HEK293T (cell line): ENCODE measurements at regions not wholly inside any gene's neighbourhood (a gene's known extent, or its start where the extent isn't known, plus 50 kb on each side); places are given as distances from the start of the nearest gene placed in this dataset.

Source experiments
- CTCF ChIA-PET: fragments of 350-600 bp; formaldehyde crosslinking; extraction: SDS; loops from one replicate; lab custom pipeline; 2021; ENCODE audit warnings: antibody characterized with exemption, inconsistent platforms; lab: Yijun Ruan, JAX
- POLR2A ChIA-PET: fragments of 350-600 bp; formaldehyde crosslinking; extraction: SDS; loops from one replicate; lab custom pipeline; 2020; ENCODE audit warnings: antibody characterized with exemption, inconsistent platforms; lab: Yijun Ruan, JAX
- DNase-seq: peaks from one replicate; pipeline ENCODE4 v3.0.0; 2012; ENCODE audit warnings: mixed read lengths; ENCODE audit errors: extremely low spot score
- ARNT ChIP-seq: fragments of 450-650 bp; IDR thresholded peaks from 2 replicates; pipeline ENCODE4 v1.6.1; 2017; ENCODE audit warnings: mild to moderate bottlenecking
- BHLHE40 ChIP-seq: fragments of 450-650 bp; IDR thresholded peaks from 2 replicates; pipeline ENCODE4 v1.6.1; 2016; ENCODE audit warnings: mild to moderate bottlenecking, moderate library complexity, borderline replicate concordance
- CTBP1 ChIP-seq: fragments of 450-650 bp; IDR thresholded peaks from 2 replicates; pipeline ENCODE4 v1.6.1; 2016; ENCODE audit warnings: borderline replicate concordance
- ELF4 ChIP-seq: fragments of 450-650 bp; IDR thresholded peaks from 2 replicates; pipeline ENCODE4 v1.6.1; 2017; ENCODE audit warnings: antibody characterized with exemption
- FOXA1 ChIP-seq: fragments of 450-650 bp; IDR thresholded peaks from 2 replicates; pipeline ENCODE4 v1.6.1; 2016; ENCODE audit warnings: mild to moderate bottlenecking
- FOXK2 ChIP-seq: fragments of 450-650 bp; IDR thresholded peaks from 2 replicates; pipeline ENCODE4 v1.6.1; 2016; ENCODE audit warnings: mild to moderate bottlenecking
- FOXM1 ChIP-seq: fragments of 450-650 bp; IDR thresholded peaks from 2 replicates; pipeline ENCODE4 v1.6.1; 2017; ENCODE audit warnings: mild to moderate bottlenecking, borderline replicate concordance
- HDGF ChIP-seq: fragments of 450-650 bp; IDR thresholded peaks from 2 replicates; pipeline ENCODE4 v1.6.1; 2017; ENCODE audit warnings: antibody characterized with exemption, borderline replicate concordance
- L3MBTL2 ChIP-seq: fragments of 450-650 bp; conservative IDR thresholded peaks from 2 replicates; pipeline ENCODE4 v1.6.1; 2016; ENCODE audit warnings: mild to moderate bottlenecking
- LEF1 ChIP-seq: fragments of 450-650 bp; IDR thresholded peaks from 2 replicates; pipeline ENCODE4 v1.6.1; 2017; ENCODE audit warnings: mild to moderate bottlenecking, borderline replicate concordance
- NFRKB ChIP-seq: fragments of 450-650 bp; IDR thresholded peaks from 2 replicates; pipeline ENCODE4 v1.6.1; 2016; ENCODE audit warnings: mild to moderate bottlenecking, moderate library complexity
- SP1 ChIP-seq: fragments of 450-650 bp; IDR thresholded peaks from 2 replicates; pipeline ENCODE4 v1.6.1; 2017
- SUZ12 ChIP-seq: fragments of 450-650 bp; IDR thresholded peaks from 2 replicates; pipeline ENCODE4 v1.6.1; 2016; ENCODE audit warnings: mild to moderate bottlenecking
- TARDBP ChIP-seq: fragments of 450-650 bp; IDR thresholded peaks from 2 replicates; pipeline ENCODE4 v1.6.1; 2016
- ZNF384 ChIP-seq: fragments of 450-650 bp; IDR thresholded peaks from 2 replicates; pipeline ENCODE4 v1.6.1; 2016
- TF ChIP-seq, protein P1 (sequence below): fragments of 450-650 bp; IDR thresholded peaks from 2 replicates; pipeline ENCODE4 v1.6.1; 2016

DNA sequence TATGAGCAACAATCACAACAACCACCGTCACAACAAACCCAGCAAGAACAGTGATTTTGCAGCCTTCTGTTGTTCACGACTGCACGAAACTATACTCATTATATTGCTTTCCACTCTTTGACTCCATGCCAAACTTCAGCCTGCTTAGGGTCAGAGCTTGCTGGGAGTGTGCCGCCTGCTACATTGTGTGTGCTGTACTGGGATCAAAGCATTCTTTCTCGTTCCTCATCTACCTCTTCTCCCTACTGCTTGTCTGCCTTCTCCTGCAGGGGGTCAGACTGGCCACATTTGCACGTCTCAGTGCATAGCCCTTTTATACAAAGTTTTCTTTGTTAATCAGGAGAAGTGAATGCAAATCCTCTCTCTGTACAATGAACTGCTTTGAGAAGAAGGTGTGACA, 401.6 kb upstream of the CITED2 start:
- POLR2A ChIA-PET = no interaction called here
- TF ChIP-seq FOXM1 = no peak
- no peak for DNase-seq
- CTCF ChIA-PET = no interaction called here

DNA sequence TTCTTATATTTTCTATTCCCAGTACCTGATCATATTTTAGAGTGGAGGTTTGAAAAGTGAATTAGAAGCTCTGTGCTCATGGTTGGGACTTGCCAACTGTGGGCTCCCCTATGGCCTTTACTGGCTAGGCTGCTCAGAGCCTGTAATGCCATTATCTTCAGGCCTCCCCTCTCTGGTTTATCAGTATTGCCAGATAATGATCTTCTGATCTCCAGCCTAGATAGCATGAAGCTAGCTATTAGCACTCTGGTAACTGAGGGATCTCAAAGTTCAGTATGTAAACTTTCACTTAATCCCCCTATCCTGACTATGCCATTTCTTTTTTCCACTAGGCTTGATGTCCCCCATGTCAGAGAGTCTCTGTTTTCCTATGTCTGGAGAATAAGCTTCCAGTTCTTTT, 393.7 kb upstream of the CITED2 start:
- ChIA-PET CTCF (interaction anchor here (0.6 kb wide), 2 partner anchors 11 to 399 kb away, joined by 4 read pairs; no protein-coding TSS in a partner anchor), POLR2A (interaction anchor here (1.4 kb wide), 1 partner anchor 394 kb away, joined by 4 read pairs; the partner anchor contains the start of gene CITED2)
- TF ChIP-seq, protein P1, sequence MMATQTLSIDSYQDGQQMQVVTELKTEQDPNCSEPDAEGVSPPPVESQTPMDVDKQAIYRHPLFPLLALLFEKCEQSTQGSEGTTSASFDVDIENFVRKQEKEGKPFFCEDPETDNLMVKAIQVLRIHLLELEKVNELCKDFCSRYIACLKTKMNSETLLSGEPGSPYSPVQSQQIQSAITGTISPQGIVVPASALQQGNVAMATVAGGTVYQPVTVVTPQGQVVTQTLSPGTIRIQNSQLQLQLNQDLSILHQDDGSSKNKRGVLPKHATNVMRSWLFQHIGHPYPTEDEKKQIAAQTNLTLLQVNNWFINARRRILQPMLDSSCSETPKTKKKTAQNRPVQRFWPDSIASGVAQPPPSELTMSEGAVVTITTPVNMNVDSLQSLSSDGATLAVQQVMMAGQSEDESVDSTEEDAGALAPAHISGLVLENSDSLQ = no peak
- TF ChIP-seq FOXM1 (no peak), HDGF (no peak), SUZ12 (no peak), FOXA1 (no peak), ZNF384 (no peak), FOXK2 (no peak), ELF4 (no peak), NFRKB (no peak), BHLHE40 (no peak), LEF1 (no peak), TARDBP (no peak), ARNT (no peak)
- DNase-seq = no peak

DNA sequence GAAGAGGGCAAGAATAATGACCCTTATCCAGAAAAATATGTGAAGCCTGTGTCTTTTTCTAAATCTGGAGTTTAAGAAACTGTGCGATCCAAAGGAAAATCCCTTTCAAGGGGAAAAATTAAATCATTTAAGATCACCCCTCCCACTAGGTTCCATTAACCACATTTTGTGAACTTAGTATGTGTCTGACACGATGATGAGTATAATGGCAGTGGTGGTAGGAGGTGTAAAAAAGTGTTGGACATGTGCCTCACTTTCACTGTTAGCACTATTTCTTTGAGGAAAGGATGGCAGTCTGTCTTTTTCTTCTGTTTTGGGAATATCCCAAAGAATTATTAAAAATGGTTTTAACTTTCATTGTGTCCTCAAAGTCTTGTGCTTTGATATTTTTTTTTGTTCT, 392.3 kb upstream of the CITED2 start:
- TF ChIP-seq SP1 (no peak), TARDBP (no peak), L3MBTL2 (no peak), ARNT (no peak), ZNF384 (no peak), ELF4 (no peak), HDGF (no peak), FOXA1 (no peak)
- no peak for DNase-seq
- ChIA-PET POLR2A (interaction anchor here (3.4 kb wide), 1 partner anchor 392 kb away, joined by 17 read pairs; the partner anchor contains the start of gene CITED2), CTCF (no interaction called here)

DNA sequence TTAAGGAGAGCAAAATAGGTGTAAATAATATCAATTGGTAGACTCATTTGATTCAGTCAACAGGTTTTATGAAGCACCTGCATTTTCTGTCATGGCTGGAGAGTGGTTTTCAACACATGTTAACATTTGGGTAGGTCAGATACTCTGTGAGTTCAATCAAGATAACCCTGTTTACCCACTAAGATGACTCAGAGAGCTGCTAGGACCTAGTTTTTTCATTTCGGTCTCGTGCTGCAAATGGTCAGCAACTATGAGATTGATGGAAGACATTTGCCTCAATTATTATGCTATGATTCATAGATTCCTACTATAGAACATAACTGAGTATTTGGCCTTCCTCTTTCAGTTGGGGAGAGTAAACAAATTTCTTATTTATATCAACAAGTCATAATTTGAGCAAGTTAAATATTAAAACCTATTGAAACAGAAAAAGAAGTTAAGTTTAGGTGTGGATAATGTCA, 391.4 kb upstream of the CITED2 start:
- ChIA-PET CTCF (interaction anchor here (0.6 kb wide), 1 partner anchor 147 kb away, joined by 3 read pairs; no protein-coding TSS in a partner anchor), POLR2A (interaction anchor here (0.7 to 3.4 kb wide), 2 partner anchors 12 to 391 kb away, joined by 3 to 17 read pairs; partner anchors contain the start of gene CITED2)
- no peak for DNase-seq
- TF ChIP-seq LEF1 = no peak
- TF ChIP-seq NFRKB = no peak
- TF ChIP-seq, protein P1 = no peak
- TF ChIP-seq TARDBP = no peak
- no peak for TF ChIP-seq ARNT
- no peak for TF ChIP-seq FOXK2

DNA sequence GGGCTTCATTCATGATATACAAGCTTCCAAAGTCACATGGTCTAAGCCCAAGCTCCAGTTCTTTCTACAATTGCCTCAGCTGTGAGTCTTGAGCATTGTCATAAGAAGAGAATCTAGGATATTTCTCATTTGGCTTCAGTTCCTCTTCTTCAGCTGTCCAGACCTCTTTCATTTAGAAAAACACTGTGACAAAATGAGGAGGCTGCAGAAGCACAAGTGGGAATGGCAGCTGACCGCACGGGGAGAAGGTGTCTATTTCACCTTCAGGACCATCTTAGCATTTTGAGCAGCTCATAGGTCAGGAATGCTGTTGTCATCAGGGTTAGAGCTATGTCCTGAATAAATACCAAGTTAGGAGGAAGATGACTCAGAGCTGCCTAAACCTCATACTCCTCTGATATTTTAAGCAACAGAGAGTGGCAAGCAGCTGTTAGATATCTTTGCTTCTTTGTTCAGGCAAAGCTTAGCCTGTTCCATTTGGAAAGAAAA, 390.1 kb upstream of the CITED2 start:
- ChIA-PET CTCF (no interaction called here), POLR2A (interaction anchor here (0.6 to 3.4 kb wide), 4 partner anchors 10 to 390 kb away, joined by 3 to 17 read pairs (median 4); partner anchors contain the start of gene CITED2)
- no peak for TF ChIP-seq LEF1
- TF ChIP-seq ARNT = no peak
- DNase-seq = no peak

DNA sequence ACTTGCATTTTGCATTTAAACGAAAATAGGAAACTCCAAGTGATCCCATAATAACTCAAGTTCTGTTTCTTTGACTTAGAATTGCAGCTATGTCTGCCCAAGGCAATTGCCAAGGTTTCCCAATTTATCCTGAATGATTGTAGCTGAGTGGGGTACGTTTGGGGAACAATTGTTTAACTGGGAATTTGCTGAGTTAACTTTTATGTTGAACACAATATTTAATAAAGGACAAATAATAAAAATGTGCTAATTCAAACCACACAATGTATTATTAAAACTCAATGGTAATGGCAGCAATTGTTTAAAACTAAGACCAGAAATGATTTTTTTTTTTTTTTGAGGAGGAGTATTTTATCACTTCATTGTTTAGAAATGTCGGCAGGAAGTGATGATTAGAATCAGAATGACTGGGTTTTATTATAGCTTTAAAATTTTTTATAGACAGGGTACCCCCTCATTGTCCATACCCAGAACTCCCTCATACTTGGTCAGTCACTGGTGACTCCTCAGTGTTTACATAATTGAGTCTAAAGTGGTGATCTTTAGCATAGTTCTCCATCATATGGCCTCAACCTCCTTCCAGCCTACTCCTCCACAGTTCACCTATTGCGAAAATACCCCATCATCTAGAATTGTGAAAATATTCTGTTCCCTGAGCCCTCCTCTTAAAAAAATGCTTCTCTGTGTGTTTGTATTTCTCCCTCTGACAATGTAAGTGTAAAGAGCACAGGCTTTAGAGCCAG, 389.2 kb upstream of the CITED2 start:
- CTCF ChIA-PET = interaction anchor here (0.6 kb wide), 1 partner anchor 232 kb away, joined by 5 read pairs; no protein-coding TSS in a partner anchor

DNA sequence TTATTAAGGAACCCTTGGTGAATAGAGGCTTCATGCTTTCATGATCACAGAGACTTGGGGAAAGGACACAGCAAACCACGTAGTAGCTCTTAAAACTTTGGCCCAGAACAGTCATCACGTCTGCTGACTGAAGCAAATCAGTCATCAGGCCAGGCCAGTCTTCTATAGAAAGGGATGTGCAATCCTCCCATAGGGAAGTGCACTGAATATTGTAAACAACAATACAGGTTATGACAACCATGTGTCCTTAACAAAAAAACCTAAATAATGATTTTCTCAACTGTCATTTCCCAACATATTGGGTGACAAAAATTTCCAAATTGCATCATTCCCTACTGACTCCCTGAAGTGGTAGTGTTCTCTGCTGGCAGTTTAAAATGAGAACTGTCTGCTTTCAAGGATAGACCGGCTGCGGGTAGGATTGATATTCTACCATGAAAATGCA, 388.2 kb upstream of the CITED2 start:
- no peak for TF ChIP-seq L3MBTL2
- TF ChIP-seq FOXA1 = no peak
- no peak for TF ChIP-seq BHLHE40
- no peak for TF ChIP-seq SUZ12
- no peak for TF ChIP-seq CTBP1
- no peak for TF ChIP-seq HDGF
- no peak for TF ChIP-seq FOXM1
- TF ChIP-seq, protein P1 = no peak
- ChIA-PET CTCF (no interaction called here), POLR2A (interaction anchor here (1.3 to 3.0 kb wide), 2 partner anchors 54 to 388 kb away, joined by 3 to 8 read pairs; partner anchors contain the start of gene CITED2)
- DNase-seq = no peak

More for the DNA sequence above, 389.2 kb upstream of the CITED2 start:
- DNase-seq = no peak
- POLR2A ChIA-PET = interaction anchor here (1.5 to 3.4 kb wide), 2 partner anchors 287 to 389 kb away, joined by 5 to 17 read pairs; partner anchors contain the start of gene CITED2
- TF ChIP-seq L3MBTL2 (no peak), SUZ12 (no peak), SP1 (no peak), LEF1 (no peak), ZNF384 (no peak), NFRKB (no peak), ARNT (no peak), CTBP1 (no peak), FOXM1 (no peak), ELF4 (no peak), HDGF (no peak), FOXA1 (no peak), FOXK2 (no peak)
